SHP77 (cell line): ENCODE measurements at regions not wholly inside any gene's neighbourhood (a gene's known extent, or its start where the extent isn't known, plus 50 kb on each side); places are given as distances from the start of the nearest gene placed in this dataset.
"Not testable (repeated sequence)": the region's sequence is repeated elsewhere in the genome, so short reads cannot be mapped to it uniquely, and the experiment has no call there.

Source experiments
- DNase-seq, 2 experiments: peaks; one replicate each; lab custom pipeline; 2025; lab: John Stamatoyannopoulos, UW

- no peak for DNase-seq
These were observed 566.6 kb downstream of the ZNF608 start for GRCh38 chr5:124179819-124180218.

GRCh38 chr5:124178050-124178449 lies 568.4 kb downstream of the ZNF608 start:
- no peak for DNase-seq

GRCh38 chr5:124176692-124177091 lies 569.7 kb downstream of the ZNF608 start:
- no peak for DNase-seq

- DNase-seq = no peak
These were observed 573.1 kb downstream of the ZNF608 start for GRCh38 chr5:124173386-124173785.

- no peak for DNase-seq
These were observed 573.9 kb downstream of the ZNF608 start for GRCh38 chr5:124172389-124173003.

- DNase-seq = not testable (repeated sequence)
These were observed 578.3 kb downstream of the ZNF608 start for GRCh38 chr5:124168093-124168492.

- DNase-seq = peak; percentile 70 to 79
These were observed 583.5 kb downstream of the ZNF608 start for GRCh38 chr5:124162767-124163532.

- DNase-seq = no peak
These were observed 585.2 kb downstream of the ZNF608 start for GRCh38 chr5:124161266-124161665.

GRCh38 chr5:124160265-124160664 lies 586.2 kb downstream of the ZNF608 start:
- DNase-seq = no peak

GRCh38 chr5:124157320-124157719 lies 589.1 kb downstream of the ZNF608 start:
- DNase-seq = no peak

- no peak for DNase-seq
These were observed 589.9 kb downstream of the ZNF608 start for GRCh38 chr5:124156415-124156996.

GRCh38 chr5:124154714-124155113 lies 591.7 kb downstream of the ZNF608 start:
- no peak for DNase-seq

- DNase-seq = no peak
These were observed 592.9 kb downstream of the ZNF608 start for GRCh38 chr5:124153588-124153987.

- DNase-seq = no peak
These were observed 597.9 kb downstream of the ZNF608 start for GRCh38 chr5:124148574-124148973.

- no peak for DNase-seq
These were observed 606.4 kb downstream of the ZNF608 start for GRCh38 chr5:124140060-124140459.

- DNase-seq = no peak
These were observed 607.0 kb downstream of the ZNF608 start for GRCh38 chr5:124139477-124139876.

GRCh38 chr5:124136609-124137008 lies 609.8 kb downstream of the ZNF608 start:
- DNase-seq = no peak

- no peak for DNase-seq
These were observed 611.5 kb downstream of the ZNF608 start for GRCh38 chr5:124134941-124135340.

- no peak for DNase-seq
These were observed 613.0 kb downstream of the ZNF608 start for GRCh38 chr5:124133406-124133805.

GRCh38 chr5:124132843-124133242 lies 613.6 kb downstream of the ZNF608 start:
- no peak for DNase-seq

GRCh38 chr5:124131466-124131865 lies 615.0 kb downstream of the ZNF608 start:
- DNase-seq = no peak

GRCh38 chr5:124130816-124131215 lies 615.6 kb downstream of the ZNF608 start:
- no peak for DNase-seq

GRCh38 chr5:124128867-124129266 lies 616.9 kb downstream of the CSNK1G3 start:
- no peak for DNase-seq
